ENCODE measurements at regions not wholly inside any gene's neighbourhood (a gene's known extent, or its start where the extent isn't known, plus 50 kb on each side); places are given as distances from the start of the nearest gene placed in this dataset.
"Not testable (repeated sequence)": the region's sequence is repeated elsewhere in the genome, so short reads cannot be mapped to it uniquely, and the experiment has no call there.

GRCh38 chr13:52929846-52930245 is 81.4 kb upstream of the PCDH8 start:
- no peak for DNase-seq

GRCh38 chr13:52926971-52927370 is 78.5 kb upstream of the PCDH8 start:
- DNase-seq: no peak

- DNase-seq: no peak
Measured at GRCh38 chr13:52925775-52926285, 77.4 kb upstream of the PCDH8 start.

- DNase-seq: no peak
Measured at GRCh38 chr13:52925251-52925650, 76.8 kb upstream of the PCDH8 start.

GRCh38 chr13:52924289-52925148 is 76.1 kb upstream of the PCDH8 start:
- no peak for DNase-seq

- no peak for DNase-seq
Measured at GRCh38 chr13:52922961-52923360, 74.5 kb upstream of the PCDH8 start.

GRCh38 chr13:52921194-52921593 is 72.8 kb upstream of the PCDH8 start:
- no peak for DNase-seq

GRCh38 chr13:52916486-52916990 is 68.1 kb upstream of the PCDH8 start:
- no peak for DNase-seq

- no peak for DNase-seq
Measured at GRCh38 chr13:52911340-52911739, 62.9 kb upstream of the PCDH8 start.

GRCh38 chr13:52910318-52910717 is 61.9 kb upstream of the PCDH8 start:
- not testable (repeated sequence) for DNase-seq

GRCh38 chr13:52906122-52906903 is 57.9 kb upstream of the PCDH8 start:
- no peak for DNase-seq

- no peak for DNase-seq
Measured at GRCh38 chr13:52905701-52906100, 57.3 kb upstream of the PCDH8 start.

- DNase-seq: no peak
Measured at GRCh38 chr13:52903320-52903719, 54.9 kb upstream of the PCDH8 start.

- DNase-seq: no peak
Measured at GRCh38 chr13:52899206-52899605, 50.8 kb upstream of the PCDH8 start.
